CD4-positive, alpha-beta T cell (primary cell): ENCODE measurements at regions not wholly inside any gene's neighbourhood (a gene's known extent, or its start where the extent isn't known, plus 50 kb on each side); places are given as distances from the start of the nearest gene placed in this dataset.

Experiments
- ATAC-seq: fragments of 200-7000 bp; cut with Tn5 transposase; one replicate; pipeline ENCODE4 v1.10.0; 2022; ENCODE audit warnings: mild to moderate bottlenecking; ENCODE audit not compliant: poor library complexity
- CTCF ChIA-PET: fragments of 350-600 bp; sonication (Branson Sonifier 250); formaldehyde crosslinking; loops from one replicate; lab custom pipeline; 2021; ENCODE audit warnings: antibody characterized with exemption, inconsistent platforms; lab: Charles Lee
- POLR2A ChIA-PET: fragments of 350-600 bp; sonication (Branson Sonifier 250); formaldehyde crosslinking; loops from one replicate; lab custom pipeline; 2021; ENCODE audit warnings: antibody characterized with exemption, inconsistent platforms; lab: Charles Lee
- DNase-seq, 14 experiments: peaks; one replicate each; pipeline ENCODE4 v3.0.0-alpha.2; 2013 to 2020; ENCODE audit warnings: mixed read lengths in 2 of 14
- H3K27ac ChIP-seq, 2 donors: one replicate each; pipeline versions ENCODE4 v1.5.1 to v1.7.0; 2013; ENCODE audit warnings: low read length in 2 of 2, low read depth in 1 of 2, mild to moderate bottlenecking in 1 of 2
- H3K27me3 ChIP-seq, 2 experiments: 1 replicate in 1 of 2; 2 replicates in 1 of 2; pipeline versions ENCODE4 v1.6.1 to v1.7.0; 2013; ENCODE audit warnings: low read length in 2 of 2, control low read depth in 1 of 2, mild to moderate bottlenecking in 1 of 2, moderate library complexity in 1 of 2; ENCODE audit not compliant: insufficient read depth in 2 of 2, control insufficient read depth in 1 of 2
- H3K36me3 ChIP-seq: one replicate; pipeline ENCODE4 v1.6.1; 2013; ENCODE audit warnings: low read length, control low read depth; ENCODE audit not compliant: insufficient read depth
- H3K4me1 ChIP-seq: one replicate; pipeline ENCODE4 v1.6.1; 2013; ENCODE audit warnings: low read length, control low read depth; ENCODE audit not compliant: insufficient read depth
- H3K4me3 ChIP-seq: one replicate; pipeline ENCODE4 v1.5.1; 2013; ENCODE audit warnings: mild to moderate bottlenecking, low read length, moderate library complexity
- H3K9me3 ChIP-seq, 2 experiments: 1 replicate in 1 of 2; 2 replicates in 1 of 2; pipeline versions ENCODE4 v1.6.1 to v1.7.0; 2013; ENCODE audit warnings: low read length in 2 of 2, mild to moderate bottlenecking in 2 of 2, control low read depth in 1 of 2, moderate library complexity in 1 of 2; ENCODE audit not compliant: control insufficient read depth in 1 of 2, insufficient read depth in 1 of 2
- H3K27ac Mint-ChIP-seq: one replicate; pipeline ENCODE4 v1.8.0; 2020; ENCODE audit warnings: mixed read lengths
- H3K27me3 Mint-ChIP-seq: one replicate; pipeline ENCODE4 v1.8.0; 2021; ENCODE audit warnings: mixed read lengths
- H3K36me3 Mint-ChIP-seq: one replicate; pipeline ENCODE4 v1.8.0; 2021; ENCODE audit warnings: low read depth, mixed read lengths
- H3K4me1 Mint-ChIP-seq: one replicate; pipeline ENCODE4 v1.8.0; 2021; ENCODE audit warnings: low read depth, mixed read lengths
- H3K4me3 Mint-ChIP-seq: one replicate; pipeline ENCODE4 v1.8.0; 2020; ENCODE audit warnings: mild to moderate bottlenecking, mixed read lengths
- H3K9me3 Mint-ChIP-seq: one replicate; pipeline ENCODE4 v1.8.0; 2020; ENCODE audit warnings: mixed read lengths
- intact Hi-C, 2 experiments: fragments of 100-400 bp; cut with DNase I in 1 of 2; cut with micrococcal nuclease in 1 of 2; formaldehyde crosslinking; loops; one replicate each; pipeline versions ENCODE4 v1.15.1 to v1.9.0; 2023 to 2025; cut with DNase I, micrococcal nuclease
- TF ChIP-seq, protein P1 (sequence below): fragments of 200-600 bp; IDR thresholded peaks from one replicate; pipeline ENCODE4 v1.8.0; 2022; ENCODE audit warnings: antibody characterized with exemption, mild to moderate bottlenecking

DNA sequence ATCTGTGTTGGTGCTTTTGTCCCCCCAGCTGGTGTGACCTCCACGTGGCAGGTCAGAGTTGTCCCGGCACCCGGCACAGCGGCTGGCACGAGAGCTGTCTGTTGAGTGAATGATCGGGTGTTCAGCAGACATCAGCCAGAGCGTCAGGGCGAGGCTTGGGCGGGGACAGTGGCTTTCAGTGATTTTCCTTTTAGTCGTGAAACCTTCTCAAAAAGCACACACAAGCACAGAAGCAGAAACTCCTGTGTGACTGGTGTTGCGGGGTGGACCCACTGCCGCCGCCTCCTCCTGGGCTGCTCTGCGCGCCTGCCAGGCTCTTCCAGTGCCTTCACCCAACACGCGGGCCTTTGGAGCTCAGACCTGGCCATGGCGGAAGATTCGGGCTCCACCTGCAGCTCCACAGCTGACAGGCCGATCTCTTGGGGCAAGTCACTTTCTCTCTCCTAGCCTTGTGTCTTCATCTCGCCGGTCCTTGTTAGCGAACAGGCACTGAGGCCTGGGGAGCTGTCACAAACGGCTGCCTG lies 51.4 kb upstream of the HGFAC start:
- no peak overlapping the region for H3K27ac Mint-ChIP-seq
- H3K27ac ChIP-seq = no peak overlapping the region
- TF ChIP-seq, protein P1, sequence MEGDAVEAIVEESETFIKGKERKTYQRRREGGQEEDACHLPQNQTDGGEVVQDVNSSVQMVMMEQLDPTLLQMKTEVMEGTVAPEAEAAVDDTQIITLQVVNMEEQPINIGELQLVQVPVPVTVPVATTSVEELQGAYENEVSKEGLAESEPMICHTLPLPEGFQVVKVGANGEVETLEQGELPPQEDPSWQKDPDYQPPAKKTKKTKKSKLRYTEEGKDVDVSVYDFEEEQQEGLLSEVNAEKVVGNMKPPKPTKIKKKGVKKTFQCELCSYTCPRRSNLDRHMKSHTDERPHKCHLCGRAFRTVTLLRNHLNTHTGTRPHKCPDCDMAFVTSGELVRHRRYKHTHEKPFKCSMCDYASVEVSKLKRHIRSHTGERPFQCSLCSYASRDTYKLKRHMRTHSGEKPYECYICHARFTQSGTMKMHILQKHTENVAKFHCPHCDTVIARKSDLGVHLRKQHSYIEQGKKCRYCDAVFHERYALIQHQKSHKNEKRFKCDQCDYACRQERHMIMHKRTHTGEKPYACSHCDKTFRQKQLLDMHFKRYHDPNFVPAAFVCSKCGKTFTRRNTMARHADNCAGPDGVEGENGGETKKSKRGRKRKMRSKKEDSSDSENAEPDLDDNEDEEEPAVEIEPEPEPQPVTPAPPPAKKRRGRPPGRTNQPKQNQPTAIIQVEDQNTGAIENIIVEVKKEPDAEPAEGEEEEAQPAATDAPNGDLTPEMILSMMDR = no peak
- ChIA-PET POLR2A (no interaction called here), CTCF (no interaction called here)
- no peak for DNase-seq
- no peaks in the 10 kb centered on the region for H3K9me3 ChIP-seq
- no peak for ATAC-seq
- no peak overlapping the region for H3K4me3 Mint-ChIP-seq
- H3K27me3 Mint-ChIP-seq = no peaks in the 10 kb centered on the region
- no peak overlapping the region for H3K4me3 ChIP-seq
- peaks cover 12% of the 10 kb centered on the region for H3K4me1 ChIP-seq
- no peaks in the 10 kb centered on the region for H3K36me3 Mint-ChIP-seq
- peaks cover 27% of the 10 kb centered on the region for H3K4me1 Mint-ChIP-seq
- H3K27me3 ChIP-seq = no peaks in the 10 kb centered on the region
- no peaks in the 10 kb centered on the region for H3K36me3 ChIP-seq
- intact Hi-C loops = no loop called here
- no peaks in the 10 kb centered on the region for H3K9me3 Mint-ChIP-seq

DNA sequence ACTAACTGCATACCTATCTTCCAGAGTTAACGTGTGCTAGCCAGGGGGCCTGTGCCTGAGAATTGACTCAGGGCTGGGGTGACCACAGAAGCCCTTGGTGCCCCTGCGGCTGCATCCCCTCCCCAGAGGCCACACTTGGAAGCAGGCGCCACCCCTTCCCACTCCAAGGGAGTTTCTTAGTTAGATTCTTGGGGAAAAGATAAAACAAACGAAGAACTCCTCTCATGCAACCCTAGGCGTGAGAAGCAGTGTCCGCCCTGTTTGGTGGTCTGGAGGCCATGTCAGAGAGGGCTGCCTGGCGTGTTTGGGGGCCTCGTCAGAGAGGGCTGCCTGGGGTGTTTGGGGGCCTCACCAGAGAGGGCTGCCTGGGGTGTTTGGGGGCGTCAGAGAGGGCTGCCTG lies 50.3 kb upstream of the HGFAC start:
- Mint-ChIP-seq H3K27ac (no peak overlapping the region), H3K27me3 (no peaks in the 10 kb centered on the region), H3K9me3 (no peaks in the 10 kb centered on the region), H3K36me3 (no peaks in the 10 kb centered on the region), H3K4me3 (no peak overlapping the region), H3K4me1 (peaks cover 18% of the 10 kb centered on the region)
- DNase-seq = no peak
- H3K9me3 ChIP-seq = no peaks in the 10 kb centered on the region
- no peak for ATAC-seq
- peaks cover 7% of the 10 kb centered on the region for H3K4me1 ChIP-seq
- ChIA-PET POLR2A (interaction anchor here (1.0 kb wide), 1 partner anchor 21 kb away, joined by 3 read pairs; no protein-coding TSS in a partner anchor), CTCF (no interaction called here)
- intact Hi-C loops = no loop called here
- H3K36me3 ChIP-seq = no peaks in the 10 kb centered on the region
- TF ChIP-seq, protein P1 = no peak
- no peaks in the 10 kb centered on the region for H3K27me3 ChIP-seq
- H3K4me3 ChIP-seq = no peak overlapping the region
- H3K27ac ChIP-seq = no peak overlapping the region
